ENCODE measurements at regions not wholly inside any gene's neighbourhood (a gene's known extent, or its start where the extent isn't known, plus 50 kb on each side); places are given as distances from the start of the nearest gene placed in this dataset.

DNA sequence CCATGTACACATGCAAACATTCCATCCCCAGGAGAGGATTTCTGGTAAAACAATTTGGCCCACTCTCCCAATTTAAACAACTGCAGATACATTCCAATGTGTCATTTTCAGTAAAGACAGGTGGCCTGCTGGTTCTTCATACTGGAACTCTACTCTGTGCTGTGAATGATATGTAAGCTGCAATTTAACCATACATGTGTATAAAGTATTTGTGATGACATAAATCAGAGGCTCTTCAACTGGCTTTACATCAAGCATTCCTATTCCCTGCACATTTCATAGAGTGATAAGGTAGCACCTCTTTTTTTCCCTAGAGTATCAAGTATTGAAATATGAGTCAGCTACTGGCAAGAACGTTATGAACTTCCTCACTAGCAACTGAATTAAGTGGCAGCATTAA is 649.5 kb upstream of the ADGRL2 start:
- intact Hi-C loops (cut with DNase I) = no loop called here
- Histone ChIP-seq H3K9me3 (no peaks in the 10 kb centered on the region), H3K27me3 (no peaks in the 10 kb centered on the region), H3K36me3 (no peaks in the 10 kb centered on the region), H3K4me1 (no peaks in the 10 kb centered on the region), H3K4me3 (no peak overlapping the region), H3K27ac (no peak overlapping the region)
- TF ChIP-seq, protein P1, sequence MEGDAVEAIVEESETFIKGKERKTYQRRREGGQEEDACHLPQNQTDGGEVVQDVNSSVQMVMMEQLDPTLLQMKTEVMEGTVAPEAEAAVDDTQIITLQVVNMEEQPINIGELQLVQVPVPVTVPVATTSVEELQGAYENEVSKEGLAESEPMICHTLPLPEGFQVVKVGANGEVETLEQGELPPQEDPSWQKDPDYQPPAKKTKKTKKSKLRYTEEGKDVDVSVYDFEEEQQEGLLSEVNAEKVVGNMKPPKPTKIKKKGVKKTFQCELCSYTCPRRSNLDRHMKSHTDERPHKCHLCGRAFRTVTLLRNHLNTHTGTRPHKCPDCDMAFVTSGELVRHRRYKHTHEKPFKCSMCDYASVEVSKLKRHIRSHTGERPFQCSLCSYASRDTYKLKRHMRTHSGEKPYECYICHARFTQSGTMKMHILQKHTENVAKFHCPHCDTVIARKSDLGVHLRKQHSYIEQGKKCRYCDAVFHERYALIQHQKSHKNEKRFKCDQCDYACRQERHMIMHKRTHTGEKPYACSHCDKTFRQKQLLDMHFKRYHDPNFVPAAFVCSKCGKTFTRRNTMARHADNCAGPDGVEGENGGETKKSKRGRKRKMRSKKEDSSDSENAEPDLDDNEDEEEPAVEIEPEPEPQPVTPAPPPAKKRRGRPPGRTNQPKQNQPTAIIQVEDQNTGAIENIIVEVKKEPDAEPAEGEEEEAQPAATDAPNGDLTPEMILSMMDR (IDR thresholded peaks at IDR 0.05) = no peak
- TF ChIP-seq POLR2A (IDR thresholded peaks at IDR 0.05) (no peak), EP300 (IDR thresholded peaks at IDR 0.05) (no peak), POLR2AphosphoS5 (IDR thresholded peaks at IDR 0.05) (no peak)
- no peak for DNase-seq
- WGBS, 2 donors = 21 to 30% methylated on average over 1 of the region's 1 CpG

DNA sequence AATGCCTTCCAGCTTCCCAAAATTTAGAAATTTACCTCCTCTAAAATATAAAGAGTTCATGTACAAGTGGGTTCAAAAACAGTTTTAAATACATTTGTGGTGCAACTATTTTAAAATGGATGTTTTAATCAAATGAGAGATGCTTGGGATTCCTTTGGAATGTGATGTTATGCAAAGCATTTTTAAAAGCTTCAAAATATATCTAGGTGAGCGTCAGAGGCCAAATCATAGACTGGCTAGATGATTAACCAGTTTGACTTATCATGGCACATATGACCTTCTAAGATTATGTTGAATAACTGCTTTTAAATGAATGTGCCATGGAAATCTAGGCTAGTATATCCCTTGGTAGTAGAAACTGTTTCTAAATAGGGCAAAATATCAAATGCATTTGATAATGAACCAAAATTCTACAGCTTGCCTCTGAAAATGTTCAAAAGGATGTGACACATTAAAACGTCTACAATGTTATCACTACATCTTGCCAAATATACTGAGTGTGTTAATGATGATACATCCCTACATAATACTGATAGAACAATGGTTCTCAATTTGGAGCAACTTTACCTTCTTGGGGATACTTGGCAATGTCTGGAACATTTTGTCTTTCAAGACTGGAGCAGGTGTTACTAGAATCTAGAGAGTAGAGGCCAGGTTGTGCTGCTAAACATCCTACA is 650.9 kb upstream of the ADGRL2 start:
- intact Hi-C loops (cut with DNase I) = no loop called here
- no peak for DNase-seq
- WGBS, 2 donors = 54 to 77% methylated on average over 2 of the region's 2 CpGs
- H3K27me3 ChIP-seq = no peaks in the 10 kb centered on the region
- no peaks in the 10 kb centered on the region for H3K9me3 ChIP-seq
- H3K4me1 ChIP-seq = no peaks in the 10 kb centered on the region
- TF ChIP-seq POLR2A (IDR thresholded peaks at IDR 0.05) (no peak), POLR2AphosphoS5 (IDR thresholded peaks at IDR 0.05) (no peak), EP300 (IDR thresholded peaks at IDR 0.05) (no peak)
- TF ChIP-seq, protein P1 (IDR thresholded peaks at IDR 0.05) = no peak
- H3K36me3 ChIP-seq = no peaks in the 10 kb centered on the region
- no peak overlapping the region for H3K4me3 ChIP-seq
- H3K27ac ChIP-seq = no peak overlapping the region

DNA sequence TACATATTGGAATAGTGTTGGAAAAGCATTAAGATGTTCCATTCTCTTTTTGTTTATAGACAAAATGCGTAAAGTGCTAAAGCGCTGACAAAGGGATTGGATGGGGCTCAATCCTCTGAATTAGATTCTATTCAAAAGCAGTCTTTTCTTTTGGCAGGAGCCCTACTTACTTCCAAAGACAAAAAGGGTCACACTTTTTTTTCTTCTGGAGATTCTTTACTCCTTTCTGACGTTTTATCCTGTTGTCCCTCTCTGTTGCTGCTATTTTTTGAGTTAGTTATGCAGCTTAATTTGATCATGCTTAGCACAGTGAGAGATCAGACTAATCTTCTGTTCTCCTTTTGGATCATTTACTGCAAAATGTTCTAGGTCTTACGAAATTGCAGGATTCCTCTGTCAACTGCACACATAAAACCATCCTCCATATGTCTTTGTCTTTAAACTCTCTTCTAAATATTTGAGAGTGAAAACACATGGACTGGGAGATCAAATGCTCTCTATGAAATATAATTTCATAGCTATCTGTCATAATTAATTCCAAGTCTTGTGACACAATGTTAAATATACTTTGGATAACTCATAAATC is 656.4 kb upstream of the ADGRL2 start:
- TF ChIP-seq EP300 (IDR thresholded peaks at IDR 0.05) = no peak
- TF ChIP-seq POLR2AphosphoS5 (IDR thresholded peaks at IDR 0.05) = no peak
- TF ChIP-seq, protein P1 (IDR thresholded peaks at IDR 0.05) = no peak
- TF ChIP-seq POLR2A (IDR thresholded peaks at IDR 0.05) = no peak
- WGBS, 2 donors = 62 to 64% methylated on average over 4 of the region's 4 CpGs
- Histone ChIP-seq H3K27me3 (no peaks in the 10 kb centered on the region), H3K4me3 (no peak overlapping the region), H3K36me3 (no peaks in the 10 kb centered on the region), H3K9me3 (no peaks in the 10 kb centered on the region), H3K4me1 (no peaks in the 10 kb centered on the region), H3K27ac (no peak overlapping the region)
- DNase-seq = no peak
- intact Hi-C loops (cut with DNase I) = no loop called here

DNA sequence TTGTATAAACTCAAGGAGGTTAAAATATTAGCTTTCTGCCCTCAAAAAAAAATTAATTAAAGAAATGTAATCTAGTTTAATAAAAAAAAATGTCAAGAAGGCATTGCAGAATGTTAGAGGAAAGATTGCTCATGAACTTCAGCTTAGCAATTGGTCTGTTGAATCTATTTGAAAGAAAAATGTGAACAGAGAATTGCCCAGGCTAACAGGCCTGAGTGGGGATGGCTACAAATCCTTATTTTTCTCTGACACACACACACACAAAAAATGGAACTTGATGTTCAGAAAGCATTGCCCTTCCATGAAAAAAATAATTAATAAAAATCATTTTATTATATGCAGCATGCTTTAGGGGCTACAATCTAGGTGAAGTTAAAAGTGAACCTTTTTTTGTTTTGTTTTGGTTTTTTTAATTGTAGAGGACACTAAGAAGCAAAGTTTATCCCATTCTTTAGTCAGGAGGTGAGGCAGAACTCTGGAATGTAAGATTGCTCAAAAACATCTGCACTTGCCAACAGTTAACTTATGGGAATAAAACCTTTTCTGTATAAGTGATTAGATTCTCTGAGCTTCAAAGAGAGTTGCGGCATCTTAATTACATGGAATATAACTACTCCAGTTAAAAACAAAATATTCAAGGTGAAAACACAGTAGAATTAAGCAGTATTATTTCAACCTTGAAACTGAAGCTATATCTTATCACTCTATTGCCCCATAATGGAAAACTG is 658.5 kb upstream of the ADGRL2 start:
- TF ChIP-seq POLR2AphosphoS5 (IDR thresholded peaks at IDR 0.05) (no peak), EP300 (IDR thresholded peaks at IDR 0.05) (no peak), POLR2A (IDR thresholded peaks at IDR 0.05) (no peak)
- Histone ChIP-seq H3K27ac (no peak overlapping the region), H3K27me3 (no peaks in the 10 kb centered on the region), H3K9me3 (no peaks in the 10 kb centered on the region), H3K36me3 (no peaks in the 10 kb centered on the region), H3K4me3 (no peak overlapping the region), H3K4me1 (no peaks in the 10 kb centered on the region)
- 84 to 88% methylated on average over 1 of the region's 1 CpG for WGBS, 2 donors
- intact Hi-C loops (cut with DNase I) = no loop called here
- no peak for DNase-seq

DNA sequence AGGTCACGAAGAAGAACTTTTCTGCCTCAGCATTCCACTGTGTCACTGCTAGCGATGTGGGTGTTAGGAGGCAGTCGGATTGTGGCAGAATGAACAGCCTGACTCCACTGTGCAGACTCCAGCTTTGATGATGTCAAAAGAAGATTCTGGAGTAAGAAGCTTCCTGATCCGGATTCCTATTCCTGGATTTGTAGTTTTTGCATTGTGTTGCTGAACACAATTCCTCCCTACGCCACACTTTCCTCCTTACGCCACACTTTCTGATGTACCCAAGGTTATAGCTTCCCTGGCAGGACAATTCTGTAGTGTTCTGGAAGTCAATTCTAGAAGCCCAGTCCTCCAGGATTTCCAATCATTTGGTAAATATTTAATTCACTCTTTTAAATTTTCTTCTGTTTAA is 665.2 kb upstream of the ADGRL2 start:
- no peak overlapping the region for H3K4me3 ChIP-seq
- DNase-seq = no peak
- H3K36me3 ChIP-seq = no peaks in the 10 kb centered on the region
- H3K9me3 ChIP-seq = no peaks in the 10 kb centered on the region
- no peaks in the 10 kb centered on the region for H3K27me3 ChIP-seq
- WGBS, 2 donors = 86 to 92% methylated on average over 6 of the region's 6 CpGs
- intact Hi-C loops (cut with DNase I) = no loop called here
- no peak for TF ChIP-seq POLR2A (IDR thresholded peaks at IDR 0.05)
- no peak for TF ChIP-seq EP300 (IDR thresholded peaks at IDR 0.05)
- TF ChIP-seq, protein P1 (IDR thresholded peaks at IDR 0.05) = no peak
- TF ChIP-seq POLR2AphosphoS5 (IDR thresholded peaks at IDR 0.05) = no peak
- no peak overlapping the region for H3K27ac ChIP-seq
- no peaks in the 10 kb centered on the region for H3K4me1 ChIP-seq

Data from sigmoid colon (tissue), 6 donors.